ENCODE measurements at regions not wholly inside any gene's neighbourhood (a gene's known extent, or its start where the extent isn't known, plus 50 kb on each side); places are given as distances from the start of the nearest gene placed in this dataset.

- H3K9ac ChIP-seq (ENCODE audit: insufficient read depth, low read length, poor library complexity, severe bottlenecking), result no peak overlapping the region
- intact Hi-C loops (cut with micrococcal nuclease), result no loop called here
- no peaks in the 10 kb centered on the region for H3K9me3 ChIP-seq (replicated peaks in 1 of 2; ENCODE audit: control insufficient read depth in 1 of 2, insufficient read depth in 1 of 2, low read length in 2 of 2)
- H3K9me3 Mint-ChIP-seq, result peaks cover 0 to 2% (median 0%) of the 10 kb centered on the region in 7 donors
- H3K4me3 Mint-ChIP-seq, result no peak overlapping the region
- no peak overlapping the region for H2AFZ ChIP-seq (ENCODE audit: insufficient read depth, low read depth, low read length, poor library complexity, severe bottlenecking)
- H3K4me1 ChIP-seq (ENCODE audit: control insufficient read depth in 1 of 2, insufficient read depth in 2 of 2, low read length in 2 of 2), result no peaks in the 10 kb centered on the region
- H3K4me3 ChIP-seq (replicated peaks in 1 of 3; ENCODE audit: low read depth in 2 of 3, low read length in 3 of 3), result no peak overlapping the region
- H3K27me3 ChIP-seq (ENCODE audit: control insufficient read depth in 2 of 2, insufficient read depth in 2 of 2, low read length in 2 of 2), result no peaks in the 10 kb centered on the region
- no peak for TF ChIP-seq CTCF (IDR thresholded peaks at IDR 0.05)
- H3K4me2 ChIP-seq (replicated peaks; ENCODE audit: extremely low read depth, low read length, poor library complexity, severe bottlenecking), result no peak overlapping the region
- H3K36me3 ChIP-seq (replicated peaks in 1 of 2; ENCODE audit: control insufficient read depth in 1 of 2, insufficient read depth in 2 of 2, low read length in 2 of 2), result no peaks in the 10 kb centered on the region
- DNase-seq, result no peak
- no peaks in the 10 kb centered on the region for H3K27me3 Mint-ChIP-seq (ENCODE audit: low read depth in 3 of 3)
- H3K4me1 Mint-ChIP-seq, result no peaks in the 10 kb centered on the region
- no peaks in the 10 kb centered on the region for H3K36me3 Mint-ChIP-seq
- H3K27ac ChIP-seq (ENCODE audit: low read depth in 1 of 2, low read length in 2 of 2), result no peak overlapping the region
- no peak overlapping the region for H3K27ac Mint-ChIP-seq
- WGBS (ENCODE audit: insufficient coverage), result 44% methylated on average over 2 of the region's 9 CpGs
- H3K79me2 ChIP-seq (ENCODE audit: insufficient read depth, low read length), result no peaks in the 10 kb centered on the region
- no peaks in the 10 kb centered on the region for H4K20me1 ChIP-seq (ENCODE audit: insufficient read depth, low read length)
Observed at GRCh38 chr12:84689638-84690037, 223.0 kb downstream of the SLC6A15 start.

GRCh38 chr12:84685379-84685778 lies 227.2 kb downstream of the SLC6A15 start:
- H3K27ac Mint-ChIP-seq, result no peak overlapping the region
- Histone ChIP-seq H3K9me3 (replicated peaks in 1 of 2; ENCODE audit: control insufficient read depth in 1 of 2, insufficient read depth in 1 of 2, low read length in 2 of 2) (no peaks in the 10 kb centered on the region), H3K27me3 (ENCODE audit: control insufficient read depth in 2 of 2, insufficient read depth in 2 of 2, low read length in 2 of 2) (no peaks in the 10 kb centered on the region), H3K27ac (ENCODE audit: low read depth in 1 of 2, low read length in 2 of 2) (no peak overlapping the region), H3K9ac (ENCODE audit: insufficient read depth, low read length, poor library complexity, severe bottlenecking) (no peak overlapping the region), H3K4me2 (replicated peaks; ENCODE audit: extremely low read depth, low read length, poor library complexity, severe bottlenecking) (no peak overlapping the region), H2AFZ (ENCODE audit: insufficient read depth, low read depth, low read length, poor library complexity, severe bottlenecking) (no peak overlapping the region), H3K36me3 (replicated peaks in 1 of 2; ENCODE audit: control insufficient read depth in 1 of 2, insufficient read depth in 2 of 2, low read length in 2 of 2) (no peaks in the 10 kb centered on the region), H3K4me3 (replicated peaks in 1 of 3; ENCODE audit: low read depth in 2 of 3, low read length in 3 of 3) (no peak overlapping the region), H3K4me1 (ENCODE audit: control insufficient read depth in 1 of 2, insufficient read depth in 2 of 2, low read length in 2 of 2) (no peaks in the 10 kb centered on the region), H3K79me2 (ENCODE audit: insufficient read depth, low read length) (no peaks in the 10 kb centered on the region), H4K20me1 (ENCODE audit: insufficient read depth, low read length) (no peaks in the 10 kb centered on the region)
- no peak for TF ChIP-seq CTCF (IDR thresholded peaks at IDR 0.05)
- DNase-seq, result no peak
- H3K4me1 Mint-ChIP-seq, result no peaks in the 10 kb centered on the region
- H3K36me3 Mint-ChIP-seq, result no peaks in the 10 kb centered on the region
- peaks cover 0 to 1% (median 0%) of the 10 kb centered on the region in 7 donors for H3K9me3 Mint-ChIP-seq
- peaks cover 0 to 2% (median 0%) of the 10 kb centered on the region in 3 donors for H3K27me3 Mint-ChIP-seq (ENCODE audit: low read depth in 3 of 3)
- no peak overlapping the region for H3K4me3 Mint-ChIP-seq
- intact Hi-C loops (cut with micrococcal nuclease), result no loop called here

All from CD14-positive monocyte (primary cell).